ENCODE measurements at regions not wholly inside any gene's neighbourhood (a gene's known extent, or its start where the extent isn't known, plus 50 kb on each side); places are given as distances from the start of the nearest gene placed in this dataset.

DNA sequence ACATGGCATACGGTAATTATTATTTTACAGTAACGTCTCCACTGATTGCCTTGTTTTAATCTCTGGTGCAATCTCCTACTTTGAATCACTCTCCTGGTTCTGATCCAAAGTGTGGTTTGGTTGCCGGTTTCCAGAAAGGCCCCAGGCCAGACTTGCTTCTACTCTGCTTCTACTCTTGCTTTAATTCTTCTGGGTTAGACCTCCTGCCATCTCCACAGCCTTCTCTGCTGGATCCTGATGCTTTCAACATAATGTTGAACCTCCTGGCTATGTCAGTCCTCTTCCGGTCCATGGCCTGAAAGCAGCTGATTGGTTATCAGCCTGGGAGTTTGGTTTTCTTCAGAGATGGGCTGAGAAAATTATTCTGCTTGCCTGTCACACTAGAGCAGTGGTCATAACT lies 266.5 kb upstream of the RIMS1 start:
- TF ChIP-seq ZBTB11 (tag by site-specific recombination; conservative IDR thresholded peaks at IDR 0.05; ENCODE audit: low read depth) = no peak
- TF ChIP-seq HOXD13 (CRISPR knock-in tag; IDR thresholded peaks at IDR 0.05; ENCODE audit: borderline replicate concordance) = no peak
